ENCODE measurements at regions not wholly inside any gene's neighbourhood (a gene's known extent, or its start where the extent isn't known, plus 50 kb on each side); places are given as distances from the start of the nearest gene placed in this dataset.

- TF ChIP-seq CTCF (conservative IDR thresholded peaks at IDR 0.05; ENCODE audit: low read length) (no peak), EZH2phosphoT487 (IDR thresholded peaks at IDR 0.05; ENCODE audit: borderline replicate concordance, low read depth, low read length) (no peak)
These were observed 112.3 kb upstream of the GRK3 start for GRCh38 chr22:25452116-25452700.

Measured in OCI-LY7 (cell line).